MCF 10A (cell line): ENCODE measurements at regions not wholly inside any gene's neighbourhood (a gene's known extent, or its start where the extent isn't known, plus 50 kb on each side); places are given as distances from the start of the nearest gene placed in this dataset.
A peak's percentile ranks its signal among the peaks of the same experiment; 100 is the strongest.

ENCODE experiments used
- BruUV-seq: library from RNA; stranded (reverse); fragments of 400-500 nt; replicated peaks from 2 replicates; lab custom pipeline; 2021; lab: Mats Ljungman, UMichigan
- CTCF ChIA-PET: fragments of 300-600 bp; sonication (Branson Sonifier 250); formaldehyde crosslinking; extraction: SDS; loops from one replicate; lab custom pipeline; 2021; ENCODE audit warnings: antibody characterized with exemption, inconsistent platforms; lab: Yijun Ruan, JAX
- POLR2A ChIA-PET: fragments of 300-600, 350-650 bp; sonication (Branson Sonifier 250); formaldehyde crosslinking; extraction: SDS; loops from one replicate; lab custom pipeline; 2020; ENCODE audit warnings: antibody characterized with exemption, inconsistent platforms; lab: Yijun Ruan, JAX
- DNase-seq: peaks from one replicate; pipeline ENCODE4 v3.0.0-alpha.2; 2018; ENCODE audit not compliant: unreplicated experiment
- H3K27ac Mint-ChIP-seq: one replicate; pipeline ENCODE4 v1.8.0; 2022; ENCODE audit warnings: mild to moderate bottlenecking, low read depth, mixed read lengths; ENCODE audit not compliant: unreplicated experiment
- H3K27me3 Mint-ChIP-seq: one replicate; pipeline ENCODE4 v1.8.0; 2022; ENCODE audit warnings: mixed read lengths; ENCODE audit not compliant: insufficient read depth, unreplicated experiment
- H3K36me3 Mint-ChIP-seq: one replicate; pipeline ENCODE4 v1.8.0; 2022; ENCODE audit warnings: mild to moderate bottlenecking, moderate library complexity, mixed read lengths; ENCODE audit not compliant: insufficient read depth, unreplicated experiment
- H3K4me1 Mint-ChIP-seq: one replicate; pipeline ENCODE4 v1.8.0; 2022; ENCODE audit warnings: mixed read lengths; ENCODE audit not compliant: insufficient read depth, unreplicated experiment
- H3K4me3 Mint-ChIP-seq: one replicate; pipeline ENCODE4 v1.8.0; 2022; ENCODE audit warnings: mild to moderate bottlenecking, moderate library complexity, mixed read lengths; ENCODE audit not compliant: unreplicated experiment
- H3K9me3 Mint-ChIP-seq: one replicate; pipeline ENCODE4 v1.8.0; 2022; ENCODE audit warnings: mixed read lengths; ENCODE audit not compliant: unreplicated experiment
- intact Hi-C: fragments of 100-400 bp; cut with micrococcal nuclease; formaldehyde crosslinking; loops from 2 replicates; pipeline ENCODE4 v1.14.1; 2022
- TF ChIP-seq, protein P1 (sequence below): fragments of 200-600 bp; IDR thresholded peaks from one replicate; pipeline ENCODE4 v1.8.0; 2022; ENCODE audit warnings: antibody characterized with exemption, mild to moderate bottlenecking; ENCODE audit not compliant: unreplicated experiment

- BruUV-seq: no TSS peak
- Mint-ChIP-seq H3K27me3 (peaks cover 49% of the 10 kb centered on the region), H3K4me1 (no peaks in the 10 kb centered on the region), H3K27ac (no peak overlapping the region), H3K36me3 (no peaks in the 10 kb centered on the region), H3K9me3 (no peaks in the 10 kb centered on the region), H3K4me3 (no peak overlapping the region)
- ChIA-PET POLR2A (no interaction called here), CTCF (interaction anchor here (10.6 kb wide), 1 partner anchor 28 kb away, joined by 90 read pairs; no protein-coding TSS in a partner anchor)
- TF ChIP-seq, protein P1, sequence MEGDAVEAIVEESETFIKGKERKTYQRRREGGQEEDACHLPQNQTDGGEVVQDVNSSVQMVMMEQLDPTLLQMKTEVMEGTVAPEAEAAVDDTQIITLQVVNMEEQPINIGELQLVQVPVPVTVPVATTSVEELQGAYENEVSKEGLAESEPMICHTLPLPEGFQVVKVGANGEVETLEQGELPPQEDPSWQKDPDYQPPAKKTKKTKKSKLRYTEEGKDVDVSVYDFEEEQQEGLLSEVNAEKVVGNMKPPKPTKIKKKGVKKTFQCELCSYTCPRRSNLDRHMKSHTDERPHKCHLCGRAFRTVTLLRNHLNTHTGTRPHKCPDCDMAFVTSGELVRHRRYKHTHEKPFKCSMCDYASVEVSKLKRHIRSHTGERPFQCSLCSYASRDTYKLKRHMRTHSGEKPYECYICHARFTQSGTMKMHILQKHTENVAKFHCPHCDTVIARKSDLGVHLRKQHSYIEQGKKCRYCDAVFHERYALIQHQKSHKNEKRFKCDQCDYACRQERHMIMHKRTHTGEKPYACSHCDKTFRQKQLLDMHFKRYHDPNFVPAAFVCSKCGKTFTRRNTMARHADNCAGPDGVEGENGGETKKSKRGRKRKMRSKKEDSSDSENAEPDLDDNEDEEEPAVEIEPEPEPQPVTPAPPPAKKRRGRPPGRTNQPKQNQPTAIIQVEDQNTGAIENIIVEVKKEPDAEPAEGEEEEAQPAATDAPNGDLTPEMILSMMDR: no peak
- DNase-seq: no peak
- intact Hi-C loops: no loop called here
These were observed 52.7 kb upstream of the POLG start for GRCh38 chr15:89387140-89387903.

DNA sequence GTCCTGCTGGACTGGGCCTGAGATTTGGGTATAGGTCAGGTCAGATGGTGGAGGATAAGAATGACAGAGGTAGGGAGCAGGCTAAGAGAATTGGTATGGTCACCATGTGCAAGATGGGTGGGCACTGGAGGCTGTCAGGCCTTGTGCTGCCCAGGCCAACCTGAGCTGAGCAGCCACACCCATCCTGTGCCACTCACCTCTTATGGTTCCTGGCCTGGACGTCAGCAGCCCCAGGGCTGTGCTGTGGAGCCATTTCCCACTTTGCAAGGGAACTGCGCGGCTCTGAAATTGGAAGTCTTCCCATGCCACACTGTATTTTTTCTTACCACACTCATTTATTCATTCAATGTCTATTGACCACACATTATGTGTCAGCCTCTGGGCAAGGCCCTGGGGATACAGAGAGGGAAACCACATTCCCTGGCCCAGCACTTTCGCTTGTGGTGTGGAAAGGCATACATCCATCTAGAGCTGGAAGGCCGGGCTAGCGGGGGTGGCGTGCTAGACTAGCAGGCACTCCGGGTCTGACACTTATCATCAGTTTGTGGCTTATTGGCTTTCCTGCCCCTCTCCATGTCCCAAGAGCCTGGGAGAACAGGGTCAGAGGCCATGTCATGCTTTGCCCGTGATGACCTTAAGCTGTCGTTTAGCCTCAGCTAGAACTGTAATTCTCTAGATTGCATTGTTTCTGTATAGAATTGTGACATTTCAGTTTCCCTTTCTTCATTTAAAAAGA is 51.1 kb upstream of the POLG start:
- peaks cover 50% of the 10 kb centered on the region for H3K27me3 Mint-ChIP-seq
- BruUV-seq: no TSS peak
- ChIA-PET POLR2A (interaction anchor here (0.6 to 1.2 kb wide), 2 partner anchors 9 to 16 kb away, joined by 3 read pairs; no protein-coding TSS in a partner anchor), CTCF (interaction anchor here (0.7 to 10.6 kb wide), 2 partner anchors 26 to 37 kb away, joined by 4 to 90 read pairs; no protein-coding TSS in a partner anchor)
- no peaks in the 10 kb centered on the region for H3K36me3 Mint-ChIP-seq
- H3K4me3 Mint-ChIP-seq: no peak overlapping the region
- no peak overlapping the region for H3K27ac Mint-ChIP-seq
- intact Hi-C loops: no loop called here
- no peaks in the 10 kb centered on the region for H3K4me1 Mint-ChIP-seq
- TF ChIP-seq, protein P1: no peak
- H3K9me3 Mint-ChIP-seq: no peaks in the 10 kb centered on the region
- DNase-seq: peak; percentile 60
